ENCODE measurements at regions not wholly inside any gene's neighbourhood (a gene's known extent, or its start where the extent isn't known, plus 50 kb on each side); places are given as distances from the start of the nearest gene placed in this dataset.

- DNase-seq, result no peak
Observed at GRCh38 chr16:5509336-5509735, 411.7 kb upstream of the EEF2KMT start.

GRCh38 chr16:5508371-5508770, 410.8 kb upstream of the EEF2KMT start:
- no peak for DNase-seq

- no peak for DNase-seq
Observed at GRCh38 chr16:5506021-5506420, 408.4 kb upstream of the EEF2KMT start.

- DNase-seq, result no peak
Observed at GRCh38 chr16:5505091-5505887, 407.7 kb upstream of the EEF2KMT start.

GRCh38 chr16:5504064-5504781, 406.6 kb upstream of the EEF2KMT start:
- no peak for DNase-seq

- DNase-seq, result no peak
Observed at GRCh38 chr16:5502944-5503343, 405.3 kb upstream of the EEF2KMT start.

- DNase-seq, result peak; percentile 35
Observed at GRCh38 chr16:5502467-5502869, 404.9 kb upstream of the EEF2KMT start.

- DNase-seq, result no peak
Observed at GRCh38 chr16:5500526-5500925, 402.9 kb upstream of the EEF2KMT start.

GRCh38 chr16:5498562-5498961, 401.0 kb upstream of the EEF2KMT start:
- no peak for DNase-seq

- no peak for DNase-seq
Observed at GRCh38 chr16:5496013-5496412, 398.4 kb upstream of the EEF2KMT start.

- no peak for DNase-seq
Observed at GRCh38 chr16:5490499-5490898, 392.9 kb upstream of the EEF2KMT start.

GRCh38 chr16:5488581-5488980, 391.0 kb upstream of the EEF2KMT start:
- no peak for DNase-seq

GRCh38 chr16:5487728-5488127, 390.1 kb upstream of the EEF2KMT start:
- no peak for DNase-seq

- DNase-seq, result no peak
Observed at GRCh38 chr16:5482256-5482655, 384.7 kb upstream of the EEF2KMT start.

- no peak for DNase-seq
Observed at GRCh38 chr16:5480431-5481195, 383.0 kb upstream of the EEF2KMT start.

GRCh38 chr16:5479926-5480325, 382.3 kb upstream of the EEF2KMT start:
- no peak for DNase-seq

GRCh38 chr16:5478036-5478435, 380.4 kb upstream of the EEF2KMT start:
- DNase-seq, result no peak

- DNase-seq, result no peak
Observed at GRCh38 chr16:5477251-5477650, 379.7 kb upstream of the EEF2KMT start.

- no peak for DNase-seq
Observed at GRCh38 chr16:5472552-5472951, 375.0 kb upstream of the EEF2KMT start.

GRCh38 chr16:5468488-5468887, 370.9 kb upstream of the EEF2KMT start:
- no peak for DNase-seq

GRCh38 chr16:5467552-5467951, 370.0 kb upstream of the EEF2KMT start:
- DNase-seq, result no peak

- DNase-seq, result no peak
Observed at GRCh38 chr16:5466551-5466950, 369.0 kb upstream of the EEF2KMT start.

GRCh38 chr16:5465714-5466113, 368.1 kb upstream of the EEF2KMT start:
- DNase-seq, result no peak
